Renal pelvis (tissue), 1 donor: ENCODE measurements at regions not wholly inside any gene's neighbourhood (a gene's known extent, or its start where the extent isn't known, plus 50 kb on each side); places are given as distances from the start of the nearest gene placed in this dataset.

Experiments
- DNase-seq: peaks from one replicate; pipeline ENCODE4 v3.0.0-alpha.2; 2013

DNA sequence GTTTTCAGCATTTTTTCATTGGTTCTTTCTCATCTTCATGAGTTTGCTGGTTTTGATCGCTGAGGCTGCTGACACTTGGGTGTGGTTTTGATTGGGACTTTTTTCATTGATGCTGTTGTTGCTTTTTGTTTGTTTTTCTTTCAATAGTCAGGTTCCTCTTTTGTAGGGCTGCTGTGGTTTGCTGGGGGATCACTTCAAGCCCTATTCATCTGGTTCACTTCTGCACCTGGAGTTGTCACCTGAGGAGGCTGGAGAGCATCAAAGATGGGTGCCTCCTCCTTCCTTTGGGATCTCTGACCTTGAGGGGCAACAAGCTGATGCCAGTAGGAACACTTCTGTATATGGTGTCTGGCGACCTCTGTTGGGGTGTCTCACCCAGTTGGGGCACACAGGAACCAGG, 1279.9 kb upstream of the TMPRSS15 start:
- no peak for DNase-seq

DNA sequence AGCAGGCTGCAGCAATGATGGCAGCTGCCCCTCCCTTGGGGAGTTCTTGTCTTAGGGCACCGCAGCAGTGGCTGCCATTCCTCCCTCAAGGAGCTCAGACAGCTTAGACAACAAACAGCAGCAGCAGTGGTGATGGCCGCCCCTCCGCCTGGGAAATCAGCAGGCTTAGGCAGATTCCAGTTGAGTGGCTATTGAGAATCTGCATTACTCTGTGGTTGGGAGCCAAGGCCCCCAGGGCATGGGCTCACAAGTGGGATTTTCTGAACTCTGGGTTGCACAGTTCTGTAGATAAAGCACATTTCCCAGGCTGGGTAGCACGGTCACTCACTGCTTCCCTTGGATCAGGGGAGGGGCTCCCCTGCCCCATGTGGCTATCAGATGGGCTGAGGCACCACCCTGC, 1280.7 kb upstream of the TMPRSS15 start:
- DNase-seq, result no peak

DNA sequence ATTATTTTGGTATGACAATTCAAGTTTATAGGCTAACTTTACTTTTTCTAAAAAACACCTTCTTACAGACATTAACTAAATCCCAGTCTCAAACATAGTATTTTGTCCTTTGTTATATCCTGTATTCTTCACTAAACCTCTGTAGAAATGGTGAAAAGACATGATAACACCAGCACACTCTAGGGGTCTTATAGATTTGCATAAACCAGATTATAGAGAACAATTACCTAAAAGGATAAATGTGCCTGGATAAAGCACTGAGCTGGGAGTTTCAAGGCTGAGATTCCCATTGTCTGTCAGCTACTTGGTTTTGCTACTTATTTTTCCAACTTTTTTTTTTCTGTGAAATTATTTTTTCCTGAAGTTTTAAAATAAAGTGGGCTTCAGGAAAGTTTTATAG, 1288.6 kb upstream of the TMPRSS15 start:
- no peak for DNase-seq

DNA sequence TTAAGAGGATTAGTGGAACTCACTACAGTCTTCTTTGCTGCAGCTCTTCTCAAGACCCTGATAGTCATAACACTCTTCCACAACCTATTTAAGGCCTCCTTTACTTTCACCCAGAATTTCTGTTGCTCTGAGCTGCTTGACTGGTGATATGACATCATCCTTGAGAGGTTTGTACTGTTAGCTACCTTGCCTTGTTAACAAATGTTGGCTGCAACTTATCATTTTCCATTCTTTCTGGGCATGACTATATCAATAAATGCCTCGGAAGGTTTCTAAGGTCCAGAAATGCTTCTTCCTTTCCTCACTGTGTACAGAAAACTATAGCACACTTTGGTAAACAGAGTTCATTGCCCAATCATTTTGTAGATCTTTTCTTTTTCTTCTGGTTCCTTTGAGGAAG, 1292.2 kb upstream of the TMPRSS15 start:
- no peak for DNase-seq

DNA sequence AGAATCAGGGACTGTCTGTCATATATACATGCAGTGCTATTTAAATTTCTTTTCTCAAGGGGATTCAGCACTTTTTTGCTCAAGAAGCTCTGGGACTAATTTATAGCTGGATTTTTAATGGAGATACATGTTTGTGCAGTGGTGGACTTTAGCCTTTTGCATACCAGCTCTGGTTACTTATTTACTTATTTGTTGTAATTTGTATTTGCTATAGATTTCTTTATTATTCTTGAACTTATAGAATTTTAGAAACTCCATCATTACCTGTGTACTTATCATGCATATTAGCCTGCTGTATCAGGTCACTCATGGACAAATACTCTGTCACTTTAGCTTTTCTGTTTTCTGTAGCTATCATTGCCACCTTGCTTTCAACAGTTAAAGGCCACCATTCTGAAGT, 1296.9 kb upstream of the TMPRSS15 start:
- DNase-seq, result no peak

DNA sequence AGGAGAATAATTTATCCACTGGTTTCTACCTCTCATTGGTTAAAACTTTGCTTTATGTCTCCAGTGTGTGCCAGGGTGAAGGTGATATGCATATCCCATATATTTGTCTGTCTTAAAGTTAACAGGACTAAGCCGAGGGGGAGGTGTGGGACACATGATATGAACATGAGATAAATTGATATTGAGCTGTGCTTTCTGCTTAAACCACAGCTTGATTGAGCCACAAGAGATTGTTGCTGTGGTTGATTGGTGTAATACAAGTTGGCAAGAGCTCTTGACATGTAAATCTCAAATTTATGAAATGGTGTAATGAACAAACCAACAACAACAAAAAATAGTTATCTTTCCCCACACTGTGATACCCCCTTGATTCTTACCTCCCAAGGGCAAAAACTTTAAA, 1295.5 kb upstream of the NCAM2 start:
- DNase-seq, result no peak

DNA sequence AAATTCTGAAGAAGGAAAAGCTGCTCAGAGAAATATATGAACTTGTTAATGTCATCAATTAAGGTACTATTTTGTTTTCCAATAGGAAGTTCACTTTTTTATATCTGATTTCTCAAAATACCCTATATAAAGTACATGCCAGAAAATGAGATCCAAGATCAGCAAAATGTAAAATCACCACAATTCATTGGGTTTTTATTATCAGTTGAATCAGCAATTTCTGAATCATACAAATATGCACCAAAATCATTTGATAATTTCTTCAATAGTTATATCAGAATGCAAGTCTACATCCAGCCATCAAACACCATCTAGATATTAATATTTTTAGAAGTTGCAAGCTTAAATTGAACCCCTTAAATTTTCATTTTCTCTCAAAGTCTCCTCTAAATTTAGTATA, 1293.4 kb upstream of the NCAM2 start:
- DNase-seq, result no peak

DNA sequence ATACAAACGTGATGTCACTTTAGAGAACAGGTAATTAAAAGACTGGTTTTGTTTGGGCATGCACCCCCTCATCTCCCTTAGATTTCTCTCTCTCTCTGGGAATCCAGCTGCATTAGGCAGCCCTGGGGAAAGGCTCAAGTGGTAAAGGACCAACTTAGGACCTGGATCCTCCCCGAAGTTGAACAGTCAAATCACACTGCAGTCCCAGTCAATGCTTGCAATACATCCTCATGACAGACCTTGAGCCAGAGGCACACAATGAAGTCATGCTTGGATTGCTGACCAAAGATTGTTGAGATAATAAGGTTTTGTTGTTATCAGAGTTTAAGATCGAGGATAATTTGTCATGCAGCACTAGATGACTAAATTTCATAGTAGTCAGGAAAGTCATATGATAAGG, 1285.8 kb upstream of the NCAM2 start:
- no peak for DNase-seq

DNA sequence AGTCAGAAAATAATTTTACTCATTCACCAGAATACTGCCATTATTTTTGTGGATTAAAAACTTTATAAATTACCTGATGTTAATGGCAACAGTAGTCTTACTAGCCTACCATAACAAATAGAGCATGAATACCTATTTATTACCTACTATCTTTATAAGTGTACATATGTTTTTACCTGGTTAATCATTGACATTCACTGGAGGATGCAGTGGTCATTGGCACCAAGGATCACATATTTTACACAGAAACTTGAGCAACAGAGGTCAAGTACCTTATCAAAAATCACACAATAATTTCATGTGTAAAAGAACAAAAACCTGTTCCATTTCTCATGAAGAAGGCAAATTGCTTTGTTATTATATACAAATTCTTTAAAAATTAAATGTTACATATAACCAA, 1284.9 kb upstream of the NCAM2 start:
- no peak for DNase-seq

DNA sequence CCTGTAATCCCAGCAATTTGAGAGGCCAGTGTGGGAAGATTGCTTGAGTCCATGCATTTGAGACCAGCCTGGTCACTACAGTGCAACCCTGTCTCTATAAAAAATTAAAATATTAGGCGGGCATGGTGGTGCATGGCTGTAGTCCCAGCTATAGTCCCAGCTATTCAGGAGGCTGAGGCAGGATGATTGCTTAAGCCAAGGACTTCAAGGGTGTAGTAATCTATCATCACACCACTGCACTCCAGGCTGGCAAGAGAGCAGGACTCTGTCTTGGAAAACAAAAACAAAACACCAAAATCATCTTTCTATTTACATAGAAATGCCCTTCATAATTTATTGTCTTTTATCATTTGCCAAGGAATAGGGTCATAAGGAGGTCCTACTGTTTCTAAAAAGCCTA, 1274.1 kb upstream of the NCAM2 start:
- no peak for DNase-seq

DNA sequence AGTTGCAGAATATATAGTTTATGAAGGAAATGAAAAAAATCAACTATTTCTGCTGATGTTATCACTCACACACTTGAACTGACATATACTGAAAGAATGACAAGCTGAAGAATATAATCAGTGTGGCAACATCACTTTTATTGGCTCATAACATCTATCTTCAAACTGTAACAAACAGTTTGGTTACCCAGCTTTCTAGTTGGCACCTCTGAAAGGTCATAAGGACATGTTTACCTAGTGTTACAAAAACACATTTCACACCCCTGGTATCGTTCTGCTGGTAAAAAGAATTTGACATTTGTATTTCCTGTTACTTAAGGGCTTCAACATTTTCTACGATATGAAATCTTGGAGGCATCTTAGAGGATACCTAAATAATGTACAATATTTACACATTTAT, 1267.0 kb upstream of the NCAM2 start:
- DNase-seq, result no peak

DNA sequence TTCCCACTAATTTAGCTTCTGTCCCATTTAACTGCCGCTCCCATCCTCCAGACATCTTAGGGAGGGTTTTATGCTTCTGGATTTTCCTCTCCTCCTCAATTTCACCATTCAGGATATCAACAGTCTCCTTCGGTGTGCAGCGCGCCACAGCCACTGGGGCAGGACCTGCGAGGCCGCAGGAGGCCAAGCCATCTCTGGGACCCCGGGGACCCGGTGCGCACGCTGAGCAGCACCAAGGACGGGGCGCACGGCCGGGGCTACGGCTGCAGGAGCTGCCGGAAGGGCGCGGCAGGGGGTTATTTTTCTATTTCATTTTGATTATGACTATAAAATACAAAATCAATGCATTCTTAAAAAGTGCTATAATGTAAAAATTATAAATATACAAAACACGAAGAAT, 1238.4 kb upstream of the NCAM2 start:
- no peak for DNase-seq

DNA sequence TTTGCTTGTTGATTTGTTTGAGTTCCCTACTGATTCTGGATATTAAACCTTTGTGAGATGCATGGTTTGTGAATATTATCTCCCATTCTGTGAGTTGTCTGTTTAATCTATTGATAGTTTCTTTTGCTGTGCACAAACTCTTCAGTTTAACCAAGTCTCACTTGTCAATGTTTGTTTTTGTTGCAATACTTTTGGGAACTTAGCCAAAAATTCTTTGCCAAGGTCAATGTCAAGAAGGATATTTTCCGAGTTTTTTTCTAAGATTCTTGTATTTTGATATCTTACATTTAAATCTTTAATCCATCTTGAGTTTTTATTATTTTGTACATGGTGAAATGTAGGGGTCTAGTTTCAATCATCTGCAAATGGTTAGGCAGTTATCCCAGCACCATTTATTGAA, 1230.7 kb upstream of the NCAM2 start:
- no peak for DNase-seq

DNA sequence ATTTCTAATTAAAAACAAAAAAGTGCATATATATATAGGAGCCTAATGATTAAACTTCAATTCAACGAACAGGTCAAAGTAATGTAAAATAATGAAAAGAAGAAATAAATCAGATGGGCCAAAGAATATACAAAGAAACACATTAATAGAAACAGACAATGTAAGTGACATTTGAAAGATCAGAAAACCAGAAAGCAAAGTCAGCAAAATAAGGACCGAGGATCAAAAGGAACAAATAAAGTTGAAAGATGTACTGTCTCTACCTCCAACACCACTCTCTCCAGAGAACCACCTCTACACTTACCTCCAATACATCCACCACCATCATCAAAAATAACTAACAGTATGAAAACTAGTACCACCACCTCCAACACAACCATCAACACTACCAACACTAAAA, 1226.3 kb upstream of the NCAM2 start:
- DNase-seq, result no peak

DNA sequence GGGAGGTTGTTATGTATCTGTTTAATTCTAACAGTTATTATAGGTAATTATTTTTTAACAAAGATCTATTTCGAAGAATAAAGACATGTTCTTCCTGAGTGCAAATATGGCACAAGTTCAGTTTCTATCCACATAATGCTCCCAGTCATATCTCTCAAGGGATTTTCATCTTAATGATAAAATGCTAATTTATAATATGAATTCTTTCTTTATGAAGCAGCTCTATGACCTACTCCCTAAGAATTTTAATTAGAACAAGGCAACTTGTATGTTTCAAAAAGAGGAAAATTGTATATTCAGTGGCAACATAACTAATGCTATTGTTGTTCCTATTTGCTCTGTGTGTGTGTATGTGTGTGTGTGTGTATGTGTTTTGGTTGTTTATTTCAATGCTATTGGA, 1222.1 kb upstream of the NCAM2 start:
- no peak for DNase-seq

DNA sequence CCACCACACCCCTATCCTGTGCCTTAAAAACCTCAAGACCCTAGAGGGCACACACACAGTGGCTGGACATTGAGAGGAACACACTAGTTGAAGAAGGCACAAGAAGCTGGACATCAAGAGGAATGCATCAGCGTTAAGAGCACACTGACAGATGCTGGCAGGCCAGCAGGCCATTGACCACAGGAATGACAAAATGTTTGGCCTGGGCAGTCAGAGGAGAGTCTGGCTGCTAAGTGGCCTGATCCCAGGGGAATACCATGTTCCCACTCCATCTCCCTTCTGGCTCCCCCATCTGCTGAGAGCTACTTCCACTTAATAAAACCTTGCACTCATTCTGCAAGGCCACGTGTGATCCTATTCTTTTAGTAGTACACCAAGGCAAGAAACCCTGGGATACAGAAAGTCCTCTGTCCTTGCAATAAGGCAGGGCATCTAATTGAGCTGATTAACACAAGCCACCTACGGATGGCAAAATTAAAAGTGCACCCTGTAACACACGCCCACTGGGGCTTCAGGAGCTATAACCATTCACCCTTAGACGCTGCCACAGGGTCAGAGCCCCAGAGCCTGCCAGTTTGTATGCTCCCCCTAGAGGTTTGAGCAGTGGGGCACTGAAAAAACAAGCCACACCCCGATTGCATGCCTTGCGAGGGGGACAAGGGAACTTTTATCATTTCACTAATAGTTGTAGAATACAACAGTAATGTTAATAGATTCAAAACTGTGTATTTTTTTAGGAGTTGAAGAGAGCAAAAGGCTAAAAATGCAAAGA, 1216.1 kb upstream of the NCAM2 start:
- DNase-seq, result no peak

DNA sequence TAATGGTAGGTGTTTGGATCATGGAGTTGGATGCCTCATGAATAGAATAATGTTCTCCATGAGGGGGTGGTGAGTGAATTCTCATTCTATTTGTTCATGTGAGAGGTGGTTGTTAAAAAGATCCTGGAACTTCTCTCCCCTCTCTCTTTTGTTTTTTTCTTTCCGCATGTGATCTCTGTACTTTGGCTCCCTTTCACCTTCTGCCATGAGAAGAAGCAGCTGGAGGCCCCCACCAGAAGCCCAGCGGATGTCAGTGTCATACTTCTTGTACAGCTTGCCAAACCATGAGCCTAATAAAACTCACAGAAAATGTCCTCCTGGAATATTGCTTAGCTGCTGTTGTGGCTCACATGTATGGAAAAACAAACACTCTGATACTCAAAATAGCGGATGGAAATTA, 1212.3 kb upstream of the NCAM2 start:
- no peak for DNase-seq

DNA sequence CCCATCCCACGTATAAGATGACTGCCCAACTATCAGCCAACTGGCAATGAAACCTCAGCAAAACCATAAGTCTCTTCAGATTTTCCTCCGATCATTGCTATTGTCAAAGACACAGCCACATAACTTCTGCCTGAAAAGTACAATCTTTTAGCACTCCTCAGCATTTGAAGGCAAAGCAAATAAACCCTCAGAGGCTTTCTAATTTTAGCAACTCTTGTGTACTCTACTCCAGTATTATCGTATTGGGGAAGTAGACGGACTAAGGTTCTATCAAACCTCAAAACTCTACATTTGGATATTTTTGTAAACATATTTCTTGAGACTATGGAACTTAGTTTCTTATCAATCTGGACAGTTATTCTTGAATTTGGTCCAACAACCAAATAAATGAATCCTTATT, 1206.2 kb upstream of the NCAM2 start:
- DNase-seq, result no peak

DNA sequence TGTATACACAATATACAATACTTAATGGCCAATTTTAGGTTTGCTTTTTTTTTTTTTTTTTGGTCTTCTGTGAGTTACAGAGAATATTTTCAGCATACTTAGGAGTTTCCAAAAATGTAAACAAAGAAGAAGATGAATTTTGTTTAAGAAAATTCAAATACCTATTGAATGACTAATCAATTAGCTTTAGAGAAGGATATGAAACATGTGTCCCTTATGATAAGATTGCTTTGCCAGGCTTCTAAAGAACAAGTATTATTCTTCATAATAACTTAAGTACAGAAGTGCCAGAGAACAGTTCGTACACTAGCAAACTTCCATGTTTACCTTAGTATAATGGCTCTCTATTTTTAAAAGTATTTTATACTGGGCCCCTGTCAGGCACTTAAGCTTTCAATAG, 1191.0 kb upstream of the NCAM2 start:
- no peak for DNase-seq

DNA sequence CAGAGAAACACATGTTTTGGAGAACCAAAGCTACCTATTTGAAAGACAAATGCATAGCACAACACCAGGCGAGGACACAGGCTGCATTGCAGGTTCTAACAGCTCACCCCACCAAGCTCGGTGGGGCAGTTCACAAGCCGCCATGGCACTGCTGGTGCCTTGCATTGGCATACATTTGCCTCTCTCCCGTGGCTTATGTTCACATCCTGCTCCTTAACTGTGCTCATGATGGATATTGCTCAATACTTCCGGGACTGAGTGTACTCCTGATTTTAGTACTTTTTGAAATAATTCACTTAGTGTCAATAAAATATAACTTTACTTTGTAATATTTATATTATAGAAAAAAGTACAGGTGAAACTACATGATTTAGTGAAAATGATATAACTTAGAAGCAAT, 1187.4 kb upstream of the NCAM2 start:
- DNase-seq, result no peak

DNA sequence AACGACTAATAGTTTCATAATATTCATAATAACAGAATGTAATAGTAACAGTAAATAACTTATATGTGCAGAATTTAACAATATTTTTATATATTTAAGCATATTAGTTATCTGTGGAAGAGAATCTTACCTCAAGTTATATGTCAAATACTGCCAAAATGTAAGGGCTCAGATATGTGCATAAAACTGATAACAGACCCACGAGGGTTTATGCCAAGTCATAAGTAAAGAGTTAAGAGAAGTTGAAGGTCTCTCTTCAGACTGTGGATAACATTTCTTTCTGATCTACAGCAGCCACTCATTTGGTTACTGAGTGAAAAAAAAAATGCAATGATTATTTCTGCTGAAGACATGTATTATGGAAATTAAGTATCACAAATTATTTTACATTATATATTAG, 1167.8 kb upstream of the NCAM2 start:
- no peak for DNase-seq

DNA sequence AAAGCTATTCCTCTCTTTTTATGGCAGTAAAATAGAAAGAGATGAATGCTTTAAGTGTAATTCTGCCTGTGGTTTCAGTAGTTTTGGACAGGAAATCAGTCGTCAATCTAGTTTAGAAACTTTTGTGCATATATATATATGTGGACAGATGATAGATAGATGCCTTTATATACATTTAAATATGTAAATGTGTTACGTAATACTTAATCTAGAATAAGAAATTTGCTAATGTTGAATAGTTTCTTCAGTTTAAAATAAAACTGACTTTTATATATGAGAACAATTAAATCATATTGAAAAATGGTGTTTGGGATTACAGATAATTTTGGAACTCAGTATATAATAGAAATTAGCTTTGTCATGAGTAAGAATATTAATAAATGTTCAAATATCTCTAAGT, 1165.7 kb upstream of the NCAM2 start:
- no peak for DNase-seq

DNA sequence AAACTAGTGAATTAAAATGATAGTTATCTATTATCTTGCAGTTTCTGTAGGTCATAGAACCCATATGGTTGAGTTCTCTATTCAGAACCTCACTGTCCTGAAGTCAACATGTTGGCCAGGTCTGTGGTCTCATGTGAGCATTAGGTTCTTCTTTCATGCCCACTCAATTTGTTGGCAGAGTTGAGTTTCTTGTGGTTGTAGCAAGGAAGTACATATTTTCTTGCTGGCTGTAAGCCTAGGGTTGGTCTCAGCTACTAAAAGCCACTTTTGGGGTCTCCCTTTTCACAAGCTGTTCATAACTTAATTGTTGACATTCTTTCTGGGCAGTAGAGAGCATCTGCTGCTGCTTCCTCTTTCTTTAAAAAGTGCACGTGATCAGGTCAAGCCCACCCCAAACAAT, 1165.1 kb upstream of the NCAM2 start:
- DNase-seq, result no peak

DNA sequence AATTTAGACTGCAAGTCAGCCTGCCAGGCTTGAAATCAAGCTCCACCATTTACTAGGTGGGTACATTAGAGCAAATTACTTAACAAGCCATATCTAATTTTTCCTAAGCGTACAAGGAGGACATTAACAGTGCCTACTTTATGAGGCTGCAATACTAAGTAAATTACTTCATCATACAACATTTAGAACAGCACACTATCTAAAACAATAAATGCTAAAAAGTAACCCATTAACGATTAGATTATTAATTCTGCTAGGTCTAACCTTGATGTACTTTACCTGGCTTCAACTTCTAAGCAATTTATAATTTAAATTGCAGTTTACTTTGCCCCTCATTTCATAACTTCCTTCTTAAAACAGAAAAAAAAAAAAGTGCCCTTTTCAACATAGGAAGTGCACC, 1155.6 kb upstream of the NCAM2 start:
- DNase-seq, result no peak

DNA sequence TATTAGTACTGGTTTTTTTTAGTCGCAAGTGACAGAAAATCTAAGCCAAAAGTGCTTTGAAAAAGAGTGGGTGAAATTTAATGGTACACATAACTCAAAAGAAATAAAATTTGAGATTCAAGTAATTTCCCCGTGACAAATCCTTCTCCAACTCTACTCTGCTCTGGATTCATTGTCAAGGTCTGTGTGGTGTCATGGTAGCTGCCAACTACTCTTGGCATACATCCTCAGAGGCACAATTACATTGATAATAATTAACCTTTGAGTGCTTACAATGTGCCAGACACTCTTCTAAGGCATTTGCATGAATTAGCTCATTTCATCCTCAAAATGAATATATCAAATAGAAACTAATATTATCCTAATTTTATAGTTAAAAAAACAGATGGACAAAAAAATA, 1153.9 kb upstream of the NCAM2 start:
- no peak for DNase-seq
